ENCODE measurements at regions not wholly inside any gene's neighbourhood (a gene's known extent, or its start where the extent isn't known, plus 50 kb on each side); places are given as distances from the start of the nearest gene placed in this dataset.

DNA sequence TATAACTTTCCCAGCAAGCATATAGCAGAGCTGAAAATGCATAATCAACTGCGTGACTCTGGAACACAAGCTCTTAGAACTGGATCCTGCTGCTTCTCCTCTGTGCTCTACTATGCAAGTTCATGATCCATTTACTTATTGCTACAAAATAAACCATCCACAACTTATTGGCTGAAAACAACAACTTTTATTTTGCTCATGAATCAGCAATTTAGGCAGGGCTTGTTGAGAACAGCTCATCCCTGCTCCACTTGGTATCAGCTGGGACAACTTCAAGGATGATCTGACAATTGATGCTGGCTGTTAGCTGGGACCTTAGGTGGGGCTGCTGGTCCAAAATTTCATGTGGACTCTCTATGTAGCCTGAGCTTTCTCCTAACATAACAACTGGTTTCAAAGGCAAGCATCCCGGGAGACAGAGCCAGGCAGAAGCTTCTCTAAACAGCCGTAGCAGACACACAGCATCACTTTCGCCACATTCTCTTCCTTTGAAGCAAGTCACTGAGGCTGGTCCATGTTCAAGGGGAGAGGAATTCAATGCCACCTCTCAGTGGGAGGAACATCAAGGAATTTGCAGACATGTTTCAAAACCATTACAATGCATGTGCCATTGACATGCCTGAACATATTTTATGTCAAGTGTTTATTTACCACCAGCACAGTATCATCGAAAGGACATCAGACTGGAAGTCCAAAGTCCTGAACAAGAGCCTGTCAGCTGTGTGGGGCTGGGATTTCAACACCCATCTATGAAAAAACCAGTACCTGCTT lies 153.1 kb upstream of the PKDCC start:
- TF ChIP-seq, protein P1, sequence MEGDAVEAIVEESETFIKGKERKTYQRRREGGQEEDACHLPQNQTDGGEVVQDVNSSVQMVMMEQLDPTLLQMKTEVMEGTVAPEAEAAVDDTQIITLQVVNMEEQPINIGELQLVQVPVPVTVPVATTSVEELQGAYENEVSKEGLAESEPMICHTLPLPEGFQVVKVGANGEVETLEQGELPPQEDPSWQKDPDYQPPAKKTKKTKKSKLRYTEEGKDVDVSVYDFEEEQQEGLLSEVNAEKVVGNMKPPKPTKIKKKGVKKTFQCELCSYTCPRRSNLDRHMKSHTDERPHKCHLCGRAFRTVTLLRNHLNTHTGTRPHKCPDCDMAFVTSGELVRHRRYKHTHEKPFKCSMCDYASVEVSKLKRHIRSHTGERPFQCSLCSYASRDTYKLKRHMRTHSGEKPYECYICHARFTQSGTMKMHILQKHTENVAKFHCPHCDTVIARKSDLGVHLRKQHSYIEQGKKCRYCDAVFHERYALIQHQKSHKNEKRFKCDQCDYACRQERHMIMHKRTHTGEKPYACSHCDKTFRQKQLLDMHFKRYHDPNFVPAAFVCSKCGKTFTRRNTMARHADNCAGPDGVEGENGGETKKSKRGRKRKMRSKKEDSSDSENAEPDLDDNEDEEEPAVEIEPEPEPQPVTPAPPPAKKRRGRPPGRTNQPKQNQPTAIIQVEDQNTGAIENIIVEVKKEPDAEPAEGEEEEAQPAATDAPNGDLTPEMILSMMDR (IDR thresholded peaks at IDR 0.05), result no peak
- DNase-seq, result peak in 1 of 3 donors; percentile 38
- peak; percentile 81 for ATAC-seq
- Histone ChIP-seq H3K4me3 (no peak overlapping the region), H3K4me1 (ENCODE audit: low read depth) (no peaks in the 10 kb centered on the region), H3K36me3 (ENCODE audit: low read depth) (no peaks in the 10 kb centered on the region), H3K9me3 (no peaks in the 10 kb centered on the region)
- intact Hi-C loops (cut with DNase I, micrococcal nuclease), result no loop called here

GRCh38 chr2:41895334-41895664 lies 152.5 kb upstream of the PKDCC start:
- no peaks in the 10 kb centered on the region for H3K4me1 ChIP-seq (ENCODE audit: low read depth)
- DNase-seq (no peak), ATAC-seq (no peak)
- TF ChIP-seq, protein P1 (IDR thresholded peaks at IDR 0.05), result no peak
- H3K36me3 ChIP-seq (ENCODE audit: low read depth), result no peaks in the 10 kb centered on the region
- H3K4me3 ChIP-seq, result no peak overlapping the region
- no peaks in the 10 kb centered on the region for H3K9me3 ChIP-seq
- intact Hi-C loops (cut with DNase I, micrococcal nuclease), result no loop called here

DNA sequence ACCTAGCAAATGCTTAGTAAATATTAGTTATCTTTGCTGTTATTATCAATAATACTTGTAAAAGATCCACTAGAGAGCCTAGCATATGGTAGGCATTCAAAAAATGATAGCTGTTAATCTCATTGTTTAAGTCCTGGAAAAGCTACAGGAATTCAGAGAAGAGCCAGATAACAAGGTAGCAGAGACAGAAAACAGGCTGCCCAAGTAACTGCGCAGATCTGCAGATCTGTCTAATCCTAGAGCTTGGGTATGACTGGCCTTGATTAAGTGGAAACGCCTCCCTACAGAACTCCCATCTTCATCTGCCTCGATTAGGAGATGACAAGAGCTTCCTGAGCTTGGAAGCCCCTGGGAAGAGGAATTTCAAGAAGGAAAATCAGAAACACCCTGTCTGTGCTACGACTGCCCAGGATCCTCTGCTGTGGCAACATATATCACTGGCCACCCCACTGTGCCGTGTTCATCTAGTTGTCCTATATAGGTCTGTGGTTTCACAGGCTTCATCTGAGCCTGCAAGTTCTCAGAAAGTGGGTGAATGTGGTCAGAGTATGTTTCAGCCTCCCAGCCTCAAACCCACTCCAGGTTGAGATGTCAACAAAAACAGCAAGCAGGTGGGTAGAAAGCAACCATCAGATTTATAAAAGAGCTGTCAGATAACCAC lies 151.5 kb upstream of the PKDCC start:
- intact Hi-C loops (cut with DNase I, micrococcal nuclease), result no loop called here
- no peaks in the 10 kb centered on the region for H3K4me1 ChIP-seq (ENCODE audit: low read depth)
- H3K36me3 ChIP-seq (ENCODE audit: low read depth), result no peaks in the 10 kb centered on the region
- H3K9me3 ChIP-seq, result no peaks in the 10 kb centered on the region
- TF ChIP-seq, protein P1 (IDR thresholded peaks at IDR 0.05), result no peak
- ATAC-seq, result peak; percentile 60
- DNase-seq, result no peak
- H3K4me3 ChIP-seq, result no peak overlapping the region

DNA sequence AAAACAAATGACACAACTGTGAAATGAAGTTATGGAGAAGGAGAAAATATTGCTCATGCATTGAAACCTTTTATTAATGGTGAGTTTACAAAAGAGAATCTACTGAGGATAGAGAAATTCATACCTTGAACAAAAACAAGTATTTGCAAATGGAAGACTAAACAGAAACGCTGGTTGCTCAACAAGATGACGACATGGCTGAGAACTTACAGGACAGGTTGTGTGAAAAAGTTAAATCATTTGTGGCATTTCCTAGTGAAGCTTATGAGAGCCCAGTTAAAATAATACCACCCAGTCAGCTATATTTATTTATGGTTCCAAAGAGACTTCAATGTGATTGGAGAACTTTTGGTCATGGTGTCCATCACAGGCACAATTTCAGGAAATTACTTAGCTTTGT lies 148.6 kb upstream of the PKDCC start:
- TF ChIP-seq, protein P1 (IDR thresholded peaks at IDR 0.05), result no peak
- Histone ChIP-seq H3K36me3 (ENCODE audit: low read depth) (no peaks in the 10 kb centered on the region), H3K9me3 (no peaks in the 10 kb centered on the region), H3K4me1 (ENCODE audit: low read depth) (no peaks in the 10 kb centered on the region), H3K4me3 (no peak overlapping the region)
- no peak for ATAC-seq
- no peak for DNase-seq
- intact Hi-C loops (cut with DNase I, micrococcal nuclease), result no loop called here

- intact Hi-C loops (cut with DNase I, micrococcal nuclease), result no loop called here
- ATAC-seq (no peak), DNase-seq (no peak)
- Histone ChIP-seq H3K4me1 (ENCODE audit: low read depth) (no peaks in the 10 kb centered on the region), H3K9me3 (no peaks in the 10 kb centered on the region), H3K36me3 (ENCODE audit: low read depth) (no peaks in the 10 kb centered on the region), H3K4me3 (no peak overlapping the region)
- TF ChIP-seq, protein P1 (IDR thresholded peaks at IDR 0.05), result no peak
Observed at GRCh38 chr2:41900101-41900577, 147.7 kb upstream of the PKDCC start.
